ENCODE measurements at regions not wholly inside any gene's neighbourhood (a gene's known extent, or its start where the extent isn't known, plus 50 kb on each side); places are given as distances from the start of the nearest gene placed in this dataset.
"Not testable (repeated sequence)": the region's sequence is repeated elsewhere in the genome, so short reads cannot be mapped to it uniquely, and the experiment has no call there.

DNA sequence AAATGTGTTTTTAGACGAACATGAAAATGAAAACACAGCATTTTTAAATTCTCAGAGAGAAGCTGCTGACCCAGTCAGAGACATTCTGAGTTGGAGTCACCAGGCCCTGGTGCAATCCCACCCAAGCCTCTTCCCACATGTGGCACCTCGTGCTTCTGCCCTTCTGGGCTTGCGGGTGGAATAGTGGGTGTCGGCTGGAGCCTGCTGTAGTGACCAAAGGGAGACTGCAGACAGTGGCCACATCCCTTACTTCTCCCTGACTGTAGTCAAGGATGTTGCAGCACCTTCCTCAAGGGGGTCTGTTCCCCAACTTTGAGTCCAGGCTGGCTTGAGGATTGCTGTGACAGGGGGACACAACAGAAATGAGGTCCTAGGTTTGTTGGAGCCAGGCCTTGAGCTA, 104.4 kb upstream of the GLI2 start:
- no peak overlapping the region for H3K9ac ChIP-seq (ENCODE audit: low read depth, low read length)
- no peaks in the 10 kb centered on the region for H3K9me3 ChIP-seq (ENCODE audit: control insufficient read depth, insufficient read depth, low read length)
- no peaks in the 10 kb centered on the region for H3K36me3 ChIP-seq (ENCODE audit: insufficient read depth, low read length)
- H3K4me1 ChIP-seq (ENCODE audit: insufficient read depth, low read length) = no peaks in the 10 kb centered on the region; the same call in 1 of the 2 replicates

DNA sequence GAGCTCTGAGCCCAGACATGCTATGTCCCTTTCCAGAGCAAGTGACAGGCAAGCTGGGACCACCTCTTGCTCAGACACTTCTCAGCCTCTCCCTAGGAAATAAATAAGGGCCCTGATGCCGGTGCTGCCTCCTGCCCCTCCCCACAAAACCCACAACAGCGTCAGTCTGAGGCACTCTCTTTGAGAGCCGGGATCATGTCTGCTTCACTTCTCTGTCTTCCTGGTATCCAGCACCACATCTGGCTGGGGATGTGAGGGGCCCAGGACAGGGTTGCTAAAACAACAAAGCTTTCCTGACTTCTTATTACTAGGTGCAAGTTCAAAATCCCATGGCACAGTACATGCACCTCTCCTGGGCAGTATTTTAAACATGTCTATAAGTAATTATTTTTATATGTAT, 103.9 kb upstream of the GLI2 start:
- Histone ChIP-seq H3K9ac (ENCODE audit: low read depth, low read length) (no peak overlapping the region), H3K4me1 (ENCODE audit: insufficient read depth, low read length) (no peaks in the 10 kb centered on the region; the same call in 1 of the 2 replicates), H3K9me3 (ENCODE audit: control insufficient read depth, insufficient read depth, low read length) (no peaks in the 10 kb centered on the region), H3K36me3 (ENCODE audit: insufficient read depth, low read length) (no peaks in the 10 kb centered on the region)

DNA sequence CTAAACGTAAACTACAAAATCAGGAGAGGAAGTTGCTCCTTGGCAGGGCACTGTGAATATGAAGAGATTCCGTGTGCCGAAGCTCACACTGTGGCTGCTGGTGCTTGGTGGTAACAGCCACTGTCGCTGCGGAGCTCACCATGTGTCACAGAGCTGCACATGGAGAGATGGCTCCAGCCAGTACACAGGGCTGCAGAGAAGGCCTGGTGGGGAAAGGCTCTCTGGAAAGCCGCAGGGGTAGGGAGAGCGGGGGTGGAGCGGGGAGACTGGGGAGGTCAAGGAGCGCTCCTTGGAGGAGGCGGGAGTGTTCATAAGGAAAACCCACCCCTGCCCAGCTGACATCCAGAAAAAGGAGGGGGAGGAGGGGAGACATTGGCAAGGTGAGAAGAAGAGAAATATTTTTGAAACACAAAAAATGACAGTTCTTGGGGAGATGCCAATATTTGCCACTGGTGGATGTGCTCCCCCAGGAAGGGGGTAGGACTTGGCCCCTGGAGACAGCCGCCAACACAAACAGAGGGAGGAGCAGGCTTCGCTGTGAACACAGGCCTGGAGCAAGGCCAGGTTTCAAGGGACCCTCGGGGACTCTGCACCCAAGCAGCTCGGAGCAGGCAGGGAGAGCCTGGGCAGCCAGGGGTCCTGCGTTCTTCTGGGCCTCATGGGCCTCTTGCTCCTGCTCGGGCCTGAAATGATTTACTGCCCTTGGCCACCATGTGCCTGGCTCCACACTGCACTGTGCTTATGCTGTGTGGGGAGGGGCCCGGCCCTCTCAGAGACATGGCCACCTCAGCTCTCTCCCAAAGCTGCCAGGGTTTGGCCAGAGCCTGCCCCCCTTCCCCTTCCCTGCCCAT, 102.6 kb upstream of the GLI2 start:
- Histone ChIP-seq H3K36me3 (ENCODE audit: insufficient read depth, low read length) (no peaks in the 10 kb centered on the region), H3K9ac (ENCODE audit: low read depth, low read length) (no peak overlapping the region), H3K9me3 (ENCODE audit: control insufficient read depth, insufficient read depth, low read length) (no peaks in the 10 kb centered on the region), H3K4me1 (ENCODE audit: insufficient read depth, low read length) (no peaks in the 10 kb centered on the region; the same call in 1 of the 2 replicates)

DNA sequence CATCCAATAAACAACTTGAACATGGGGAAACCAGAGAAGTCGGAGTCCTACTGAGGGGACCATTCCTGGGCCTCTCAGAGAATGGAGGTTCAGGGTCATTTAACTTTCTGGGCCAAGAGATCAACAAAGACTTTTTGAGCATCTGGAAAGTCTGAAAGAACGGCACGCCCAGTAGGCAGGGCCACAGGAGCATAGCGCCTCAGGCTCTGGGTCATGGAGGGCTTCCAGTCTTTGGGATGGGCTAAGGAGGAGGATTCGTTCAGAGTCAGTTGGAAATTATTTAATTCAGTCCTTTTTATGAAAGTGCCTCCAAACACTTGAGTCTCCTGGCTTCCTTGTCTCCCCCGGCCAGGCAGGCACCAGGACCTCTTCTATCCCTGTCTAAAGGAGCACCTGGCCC, 101.1 kb upstream of the GLI2 start:
- no peaks in the 10 kb centered on the region; the same call in 1 of the 2 replicates for H3K4me1 ChIP-seq (ENCODE audit: insufficient read depth, low read length)
- no peak overlapping the region for H3K9ac ChIP-seq (ENCODE audit: low read depth, low read length)
- H3K9me3 ChIP-seq (ENCODE audit: control insufficient read depth, insufficient read depth, low read length) = no peaks in the 10 kb centered on the region
- H3K36me3 ChIP-seq (ENCODE audit: insufficient read depth, low read length) = no peaks in the 10 kb centered on the region

DNA sequence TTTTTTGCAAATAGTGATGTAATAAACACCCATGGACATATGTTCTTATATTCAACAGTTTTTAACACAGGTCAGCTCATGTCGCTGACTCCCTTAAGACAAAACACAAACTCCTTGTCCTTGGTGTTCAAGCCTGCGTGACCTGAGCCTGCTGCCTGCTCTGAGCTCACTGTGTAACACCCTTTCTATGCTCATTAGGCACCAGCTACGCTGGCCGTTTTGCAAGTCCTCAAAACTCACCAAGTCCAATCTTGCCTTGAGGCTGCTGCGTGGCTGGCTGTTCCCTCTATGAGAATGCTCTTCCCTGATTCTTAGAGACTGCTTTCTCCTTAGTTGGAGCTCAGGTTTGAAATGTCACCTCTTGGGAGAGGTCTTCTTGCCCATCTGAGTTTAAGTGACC, 100.5 kb upstream of the GLI2 start:
- H3K9me3 ChIP-seq (ENCODE audit: control insufficient read depth, insufficient read depth, low read length) = no peaks in the 10 kb centered on the region
- no peaks in the 10 kb centered on the region; the same call in 1 of the 2 replicates for H3K4me1 ChIP-seq (ENCODE audit: insufficient read depth, low read length)
- H3K9ac ChIP-seq (ENCODE audit: low read depth, low read length) = no peak overlapping the region
- H3K36me3 ChIP-seq (ENCODE audit: insufficient read depth, low read length) = no peaks in the 10 kb centered on the region

DNA sequence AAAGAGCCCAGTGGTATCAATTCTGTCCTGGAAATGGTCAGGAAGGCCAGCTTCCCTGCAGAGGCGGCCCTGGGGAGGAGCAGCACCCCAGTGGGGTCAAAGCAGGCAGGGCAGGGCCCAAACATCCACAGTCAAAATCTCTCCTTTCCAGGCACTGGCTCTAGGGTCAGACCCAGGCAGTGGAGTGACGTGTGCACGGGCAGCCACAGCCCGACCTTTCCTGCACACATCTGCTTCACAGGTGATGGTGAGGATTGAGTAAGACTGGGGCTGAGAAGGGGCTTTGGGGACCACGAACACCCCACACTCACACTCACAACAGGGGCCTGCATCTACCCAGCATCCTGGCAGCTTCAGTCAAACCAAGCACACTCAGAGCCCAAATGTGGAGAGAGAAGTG, 97.8 kb upstream of the GLI2 start:
- Histone ChIP-seq H3K4me1 (ENCODE audit: insufficient read depth, low read length) (no peaks in the 10 kb centered on the region), H3K9me3 (ENCODE audit: control insufficient read depth, insufficient read depth, low read length) (no peaks in the 10 kb centered on the region), H3K9ac (ENCODE audit: low read depth, low read length) (no peak overlapping the region), H3K36me3 (ENCODE audit: insufficient read depth, low read length) (no peaks in the 10 kb centered on the region)

DNA sequence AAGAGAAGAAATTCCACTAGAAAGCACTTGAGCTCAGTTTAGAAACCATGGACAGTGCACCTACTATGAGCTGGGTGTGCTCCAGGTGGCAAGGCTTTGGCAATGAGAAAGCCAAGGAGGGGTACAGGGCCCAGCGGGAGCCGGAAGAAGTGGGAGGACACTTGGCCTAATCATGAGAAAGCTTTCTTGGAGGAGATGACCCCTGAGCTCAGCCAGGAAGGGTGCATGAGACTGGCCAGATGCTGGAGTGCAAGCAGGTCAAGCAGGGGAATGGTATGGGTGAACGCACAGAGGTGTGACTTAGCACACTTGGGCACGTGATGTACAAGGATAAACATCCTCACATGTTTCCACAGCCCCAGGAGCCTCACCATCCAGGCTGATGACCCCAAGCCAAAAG, 97.2 kb upstream of the GLI2 start:
- H3K9ac ChIP-seq (ENCODE audit: low read depth, low read length) = no peak overlapping the region
- no peaks in the 10 kb centered on the region for H3K9me3 ChIP-seq (ENCODE audit: control insufficient read depth, insufficient read depth, low read length)
- H3K4me1 ChIP-seq (ENCODE audit: insufficient read depth, low read length) = no peaks in the 10 kb centered on the region
- no peaks in the 10 kb centered on the region for H3K36me3 ChIP-seq (ENCODE audit: insufficient read depth, low read length)

DNA sequence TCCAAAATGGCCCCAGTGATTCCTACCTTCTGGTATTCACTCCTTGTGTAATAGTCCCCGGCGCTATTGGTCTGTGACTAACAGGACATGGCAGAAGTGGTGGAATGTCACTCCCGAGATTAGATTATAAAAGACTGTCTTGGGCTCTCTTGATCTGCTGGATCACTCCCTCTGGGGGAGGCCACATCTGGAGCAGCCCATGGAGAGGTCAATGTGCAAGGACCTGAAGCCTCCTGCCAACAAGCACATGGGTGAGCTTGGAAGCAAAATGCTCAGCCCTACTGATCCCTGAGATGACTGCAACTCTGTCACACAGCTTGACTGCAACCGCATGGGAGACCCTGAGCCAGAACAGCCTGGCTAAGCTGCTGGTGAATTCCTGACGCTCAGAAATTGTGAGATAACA, 94.3 kb upstream of the GLI2 start:
- Histone ChIP-seq H3K9me3 (ENCODE audit: control insufficient read depth, insufficient read depth, low read length) (no peaks in the 10 kb centered on the region), H3K9ac (ENCODE audit: low read depth, low read length) (no peak overlapping the region)

DNA sequence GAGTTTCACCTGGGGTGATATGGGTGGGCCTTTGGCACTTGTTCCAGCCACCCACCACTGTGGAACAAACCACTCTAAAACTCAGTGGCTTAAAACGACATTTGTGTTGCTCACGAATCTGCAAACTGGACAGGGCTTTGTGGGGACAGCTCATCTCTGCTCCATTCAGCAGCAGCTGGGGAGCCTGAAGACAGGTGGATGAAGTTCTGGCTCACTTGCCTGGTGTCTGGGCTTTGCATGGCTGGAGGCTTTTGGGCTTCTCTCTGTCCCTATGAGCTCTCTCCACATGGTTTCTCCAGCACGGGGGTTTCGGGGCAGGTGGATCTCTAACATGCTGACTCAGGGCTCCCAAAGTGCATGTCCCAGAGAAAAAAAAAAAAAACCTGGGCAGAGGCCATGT, 93.0 kb upstream of the GLI2 start:
- H3K36me3 ChIP-seq (ENCODE audit: insufficient read depth, low read length) = no peaks in the 10 kb centered on the region
- H3K4me1 ChIP-seq (ENCODE audit: insufficient read depth, low read length) = no peaks in the 10 kb centered on the region
- H3K9me3 ChIP-seq (ENCODE audit: control insufficient read depth, insufficient read depth, low read length) = no peaks in the 10 kb centered on the region
- no peak overlapping the region for H3K9ac ChIP-seq (ENCODE audit: low read depth, low read length)

More for the DNA sequence above, 94.3 kb upstream of the GLI2 start:
- Histone ChIP-seq H3K4me1 (ENCODE audit: insufficient read depth, low read length) (no peaks in the 10 kb centered on the region), H3K36me3 (ENCODE audit: insufficient read depth, low read length) (no peaks in the 10 kb centered on the region)

DNA sequence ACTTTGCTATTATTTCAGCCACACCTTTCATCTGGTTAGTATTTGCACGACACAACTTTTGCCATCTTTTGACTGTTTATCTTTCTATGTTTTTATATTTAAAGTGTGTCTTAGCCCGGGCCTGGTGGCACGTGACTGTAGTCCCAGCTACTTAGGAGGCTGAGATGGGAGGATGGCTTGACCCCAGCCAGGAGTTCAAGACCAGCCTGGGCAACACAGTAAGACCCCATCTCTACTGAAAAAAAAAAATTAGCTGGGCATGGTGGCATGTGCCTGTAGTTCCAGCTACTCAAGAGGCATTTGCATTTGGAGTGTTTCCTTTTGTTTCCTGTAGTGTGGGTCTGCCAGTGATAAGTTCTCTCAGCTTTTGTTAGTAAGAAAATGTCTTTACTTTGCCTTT, 88.7 kb upstream of the GLI2 start:
- no peak overlapping the region for H3K9ac ChIP-seq (ENCODE audit: low read depth, low read length)
- peaks cover 6% of the 10 kb centered on the region for H3K9me3 ChIP-seq (ENCODE audit: control insufficient read depth, insufficient read depth, low read length)
- no peaks in the 10 kb centered on the region for H3K4me1 ChIP-seq (ENCODE audit: insufficient read depth, low read length)
- H3K36me3 ChIP-seq (ENCODE audit: insufficient read depth, low read length) = no peaks in the 10 kb centered on the region

DNA sequence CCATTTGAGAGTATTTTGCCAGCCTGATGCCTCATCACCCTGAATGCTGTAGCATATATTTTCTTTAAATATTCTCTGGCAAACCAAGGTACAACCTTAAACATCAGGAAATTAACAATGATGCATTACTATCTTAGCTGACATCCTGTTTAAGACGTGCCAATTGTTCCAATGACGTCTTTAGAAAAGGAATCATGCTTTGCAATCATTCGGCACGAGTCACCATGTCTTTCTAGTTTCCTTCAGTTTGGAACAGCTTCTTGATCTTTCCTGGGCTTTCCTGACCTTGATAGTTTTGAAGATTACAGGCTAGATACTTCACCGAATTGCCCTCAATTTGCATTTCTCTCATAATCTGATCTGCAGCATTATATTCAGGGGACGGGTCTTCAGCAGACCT, 88.2 kb upstream of the GLI2 start:
- no peaks in the 10 kb centered on the region for H3K4me1 ChIP-seq (ENCODE audit: insufficient read depth, low read length)
- no peaks in the 10 kb centered on the region for H3K36me3 ChIP-seq (ENCODE audit: insufficient read depth, low read length)
- H3K9ac ChIP-seq (ENCODE audit: low read depth, low read length) = no peak overlapping the region
- peaks cover 8% of the 10 kb centered on the region for H3K9me3 ChIP-seq (ENCODE audit: control insufficient read depth, insufficient read depth, low read length)

DNA sequence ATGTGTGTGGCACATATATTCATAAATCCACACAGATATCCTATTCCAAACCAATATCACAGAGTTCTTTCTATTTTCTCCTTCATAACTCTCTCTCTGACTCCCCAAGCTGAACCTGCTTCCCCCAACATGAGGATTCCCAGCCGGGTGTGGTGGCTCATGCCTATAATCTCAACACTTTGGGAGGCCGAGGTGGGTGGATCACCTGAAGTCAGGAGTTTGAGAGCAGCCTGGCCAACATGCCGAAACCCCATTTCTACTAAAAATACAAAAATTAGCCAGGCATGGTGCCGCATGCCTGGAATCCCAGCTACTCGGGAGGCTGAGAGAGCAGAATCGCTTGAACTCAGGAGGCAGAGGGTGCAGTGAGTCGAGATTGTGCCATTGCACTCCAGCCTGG, 86.3 kb upstream of the GLI2 start:
- H3K4me1 ChIP-seq (ENCODE audit: insufficient read depth, low read length); H3K9me3 ChIP-seq (ENCODE audit: control insufficient read depth, insufficient read depth, low read length); H3K9ac ChIP-seq (ENCODE audit: low read depth, low read length); H3K36me3 ChIP-seq (ENCODE audit: insufficient read depth, low read length): not testable (repeated sequence)

DNA sequence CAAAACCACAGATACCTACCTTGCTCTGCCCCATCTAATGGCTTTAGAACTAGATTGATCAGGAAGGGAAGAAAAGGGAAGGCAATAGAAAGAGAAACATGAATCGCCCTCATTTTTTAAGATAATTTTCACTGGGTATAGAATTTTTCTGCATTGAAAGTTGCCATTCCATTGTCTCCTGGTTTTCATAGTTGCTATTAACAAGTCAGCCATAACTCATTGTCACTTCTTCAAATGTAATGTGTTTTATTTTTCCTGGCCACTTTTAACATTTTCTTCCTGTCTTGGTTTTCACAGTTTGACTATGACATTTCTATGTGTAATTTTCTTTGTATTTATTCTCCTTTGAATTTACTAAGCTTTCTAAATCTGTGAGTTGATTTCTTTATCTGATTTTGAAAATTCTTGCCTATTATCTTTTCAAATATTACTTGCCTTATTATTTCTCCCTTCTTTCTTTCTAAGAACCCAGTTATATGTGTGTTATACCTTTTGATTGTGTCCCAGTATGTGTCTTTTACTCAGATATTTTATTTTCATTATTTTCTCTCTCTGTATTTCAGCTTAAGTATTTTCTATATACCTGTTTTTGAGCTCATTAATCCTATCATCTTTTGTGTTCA, 85.5 kb upstream of the GLI2 start:
- Histone ChIP-seq H3K36me3 (ENCODE audit: insufficient read depth, low read length) (no peaks in the 10 kb centered on the region), H3K4me1 (ENCODE audit: insufficient read depth, low read length) (no peaks in the 10 kb centered on the region), H3K9ac (ENCODE audit: low read depth, low read length) (no peak overlapping the region), H3K9me3 (ENCODE audit: control insufficient read depth, insufficient read depth, low read length) (peaks cover 8% of the 10 kb centered on the region)

DNA sequence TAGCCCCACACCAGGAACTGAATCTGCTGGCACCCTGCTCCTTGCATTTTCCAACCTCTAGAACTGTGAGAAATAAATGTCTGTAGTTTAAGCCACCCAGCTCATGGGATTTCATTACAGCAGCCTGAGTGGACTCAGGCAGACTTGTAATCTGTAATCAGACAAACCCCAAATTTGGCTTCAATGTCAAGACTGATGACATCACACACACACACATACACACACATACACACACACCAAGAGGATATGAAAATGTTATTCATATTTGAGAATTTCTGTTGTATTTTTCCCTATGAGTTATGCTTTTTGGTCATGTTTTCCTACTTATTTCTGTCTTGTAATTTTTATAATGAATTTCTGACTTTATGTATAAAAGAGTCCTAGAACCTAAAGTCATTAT, 83.8 kb upstream of the GLI2 start:
- no peak overlapping the region for H3K9ac ChIP-seq (ENCODE audit: low read depth, low read length)
- no peaks in the 10 kb centered on the region for H3K4me1 ChIP-seq (ENCODE audit: insufficient read depth, low read length)
- no peaks in the 10 kb centered on the region for H3K36me3 ChIP-seq (ENCODE audit: insufficient read depth, low read length)
- peaks cover 8% of the 10 kb centered on the region for H3K9me3 ChIP-seq (ENCODE audit: control insufficient read depth, insufficient read depth, low read length)

DNA sequence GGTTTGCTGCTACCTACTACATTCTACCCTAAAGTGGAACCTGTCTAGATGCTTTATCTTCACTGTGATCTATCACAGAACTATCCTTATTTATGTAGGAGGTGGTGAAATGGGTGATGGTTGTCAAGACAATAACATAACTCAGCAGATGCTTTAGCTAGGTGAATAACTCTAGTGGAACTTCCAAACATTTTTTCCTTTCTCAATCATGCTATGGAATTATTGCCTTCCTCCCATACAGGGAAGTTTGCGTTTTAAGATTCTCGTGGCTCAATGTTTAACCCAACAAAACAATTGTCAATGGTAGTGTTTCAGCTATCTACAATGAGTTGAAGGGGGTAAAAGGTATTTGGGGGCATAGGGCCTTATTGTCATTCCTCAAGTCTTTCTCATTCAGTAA, 82.6 kb upstream of the GLI2 start:
- Histone ChIP-seq H3K36me3 (ENCODE audit: insufficient read depth, low read length) (no peaks in the 10 kb centered on the region), H3K9ac (ENCODE audit: low read depth, low read length) (no peak overlapping the region), H3K4me1 (ENCODE audit: insufficient read depth, low read length) (no peaks in the 10 kb centered on the region), H3K9me3 (ENCODE audit: control insufficient read depth, insufficient read depth, low read length) (peaks cover 8% of the 10 kb centered on the region)
